ENCODE measurements at regions not wholly inside any gene's neighbourhood (a gene's known extent, or its start where the extent isn't known, plus 50 kb on each side); places are given as distances from the start of the nearest gene placed in this dataset.
"Not testable (repeated sequence)": the region's sequence is repeated elsewhere in the genome, so short reads cannot be mapped to it uniquely, and the experiment has no call there.

GRCh38 chr3:65126527-65127410, 439.0 kb upstream of the ADAMTS9 start:
- Histone ChIP-seq H3K4me1 (peaks cover 0 to 5% (median 0%) of the 10 kb centered on the region in 4 donors), H3K27me3 (no peaks in the 10 kb centered on the region), H3K27ac (peak overlapping the region; percentile 26 to 54 (median 46)), H3K4me3 (no peak overlapping the region), H3K36me3 (no peaks in the 10 kb centered on the region), H3K9me3 (no peaks in the 10 kb centered on the region)
- no peak for DNase-seq
- in situ Hi-C loops (cut with MboI; ENCODE audit: low pct_ligation_motif_present in 1 of 4, low pct_unique_long_range_greater_than_20kb in 1 of 4, low sequenced_read_pairs in 3 of 4): no loop called here
- intact Hi-C loops (cut with DNase I; ENCODE audit: low total_unique reads): no loop called here
- TF ChIP-seq POLR2A (IDR thresholded peaks at IDR 0.05) (no peak), CTCF (IDR thresholded peaks at IDR 0.05) (no peak), POLR2AphosphoS5 (IDR thresholded peaks at IDR 0.05) (peak; percentile 29 to 63 (median 34)), EP300 (IDR thresholded peaks at IDR 0.05; ENCODE audit: low read depth) (peak; percentile 35)
- WGBS, 2 donors (ENCODE audit: low coverage in 1 of 2): 46 to 50% methylated on average over 7 of the region's 7 CpGs

- H3K27me3 ChIP-seq; intact Hi-C loops (cut with DNase I; ENCODE audit: low total_unique reads); H3K27ac ChIP-seq; H3K36me3 ChIP-seq; in situ Hi-C loops (cut with MboI; ENCODE audit: low pct_ligation_motif_present in 1 of 4, low pct_unique_long_range_greater_than_20kb in 1 of 4, low sequenced_read_pairs in 3 of 4); DNase-seq; H3K4me1 ChIP-seq; H3K4me3 ChIP-seq; H3K9me3 ChIP-seq: not testable (repeated sequence)
- 91 to 94% methylated on average over 5 to 13 of the region's 13 CpGs for WGBS, 2 donors (ENCODE audit: low coverage in 1 of 2)
Measured at GRCh38 chr3:65120156-65120555, 432.4 kb upstream of the ADAMTS9 start.

- H3K36me3 ChIP-seq: no peaks in the 10 kb centered on the region
- no peaks in the 10 kb centered on the region for H3K27me3 ChIP-seq
- no peak overlapping the region for H3K27ac ChIP-seq
- H3K4me1 ChIP-seq: no peaks in the 10 kb centered on the region
- H3K4me3 ChIP-seq: no peak overlapping the region
- no peak for DNase-seq
- in situ Hi-C loops (cut with MboI; ENCODE audit: low pct_ligation_motif_present in 1 of 4, low pct_unique_long_range_greater_than_20kb in 1 of 4, low sequenced_read_pairs in 3 of 4) (no loop called here), intact Hi-C loops (cut with DNase I; ENCODE audit: low total_unique reads) (no loop called here)
- no peaks in the 10 kb centered on the region for H3K9me3 ChIP-seq
- TF ChIP-seq POLR2A (IDR thresholded peaks at IDR 0.05) (no peak), EP300 (IDR thresholded peaks at IDR 0.05; ENCODE audit: low read depth) (no peak), CTCF (IDR thresholded peaks at IDR 0.05) (no peak), POLR2AphosphoS5 (IDR thresholded peaks at IDR 0.05) (no peak)
- 80 to 89% methylated on average over 1 to 5 of the region's 5 CpGs for WGBS, 2 donors (ENCODE audit: low coverage in 1 of 2)
Measured at GRCh38 chr3:65118912-65119499, 431.2 kb upstream of the ADAMTS9 start.

GRCh38 chr3:65114041-65114440, 426.2 kb upstream of the ADAMTS9 start:
- intact Hi-C loops (cut with DNase I; ENCODE audit: low total_unique reads): no loop called here
- Histone ChIP-seq H3K4me3 (no peak overlapping the region), H3K9me3 (no peaks in the 10 kb centered on the region), H3K27me3 (no peaks in the 10 kb centered on the region), H3K27ac (no peak overlapping the region), H3K4me1 (no peaks in the 10 kb centered on the region), H3K36me3 (no peaks in the 10 kb centered on the region)
- TF ChIP-seq EP300 (IDR thresholded peaks at IDR 0.05; ENCODE audit: low read depth) (no peak), CTCF (IDR thresholded peaks at IDR 0.05) (no peak), POLR2AphosphoS5 (IDR thresholded peaks at IDR 0.05) (no peak), POLR2A (IDR thresholded peaks at IDR 0.05) (no peak)
- in situ Hi-C loops (cut with MboI; ENCODE audit: low pct_ligation_motif_present in 1 of 4, low pct_unique_long_range_greater_than_20kb in 1 of 4, low sequenced_read_pairs in 3 of 4): no loop called here
- DNase-seq: no peak

All from transverse colon (tissue), 4 donors.